GM10266 (cell line): ENCODE measurements at regions not wholly inside any gene's neighbourhood (a gene's known extent, or its start where the extent isn't known, plus 50 kb on each side); places are given as distances from the start of the nearest gene placed in this dataset.
"Not testable (repeated sequence)": the region's sequence is repeated elsewhere in the genome, so short reads cannot be mapped to it uniquely, and the experiment has no call there.

Source experiments
- DNase-seq: peaks from one replicate; pipeline ENCODE4 v3.0.0; 2012; ENCODE audit errors: extremely low spot score
- CTCF ChIP-seq: IDR thresholded peaks from 2 replicates; pipeline ENCODE4 v1.5.1; 2012; ENCODE audit warnings: mild to moderate bottlenecking, low read depth; ENCODE audit not compliant: control insufficient read depth, insufficient read depth; ENCODE audit errors: missing control alignments

GRCh38 chr9:75810063-75810462 is 80.4 kb upstream of the PCSK5 start:
- TF ChIP-seq CTCF = no peak

GRCh38 chr9:75811692-75812091 is 78.8 kb upstream of the PCSK5 start:
- TF ChIP-seq CTCF = no peak
- DNase-seq = no peak

More at GRCh38 chr9:75810063-75810462, 80.4 kb upstream of the PCSK5 start:
- DNase-seq = no peak

GRCh38 chr9:75812141-75812540 is 78.3 kb upstream of the PCSK5 start:
- no peak for DNase-seq
- no peak for TF ChIP-seq CTCF

GRCh38 chr9:75814667-75815066 is 75.8 kb upstream of the PCSK5 start:
- DNase-seq = no peak
- no peak for TF ChIP-seq CTCF

GRCh38 chr9:75820471-75821115 is 69.9 kb upstream of the PCSK5 start:
- not testable (repeated sequence) for DNase-seq

- DNase-seq = no peak
- no peak for TF ChIP-seq CTCF
Observed at GRCh38 chr9:75823151-75823550, 67.3 kb upstream of the PCSK5 start.

- no peak for TF ChIP-seq CTCF
- DNase-seq = no peak
Observed at GRCh38 chr9:75824816-75825568, 65.5 kb upstream of the PCSK5 start.

GRCh38 chr9:75826314-75826713 is 64.2 kb upstream of the PCSK5 start:
- no peak for DNase-seq
- no peak for TF ChIP-seq CTCF
